ENCODE measurements at regions not wholly inside any gene's neighbourhood (a gene's known extent, or its start where the extent isn't known, plus 50 kb on each side); places are given as distances from the start of the nearest gene placed in this dataset.

DNA sequence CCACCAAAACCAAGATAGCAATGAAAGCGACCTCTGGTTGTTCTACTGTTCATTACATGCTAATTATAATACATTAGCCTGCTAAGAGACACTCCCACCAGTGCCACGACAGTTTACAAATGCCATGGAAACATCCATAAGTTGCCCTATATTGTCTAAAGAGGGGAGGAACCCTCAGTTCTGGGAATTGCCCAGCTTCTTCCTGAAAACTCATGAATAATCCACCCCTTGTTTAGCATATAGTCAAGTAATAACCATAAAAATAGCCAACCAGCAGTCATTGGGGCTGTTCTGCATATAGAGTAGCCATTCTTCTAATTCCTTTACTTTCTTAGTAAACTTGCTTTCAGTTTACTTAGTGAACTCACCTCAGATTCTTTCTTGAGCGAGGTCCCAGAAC lies 189.8 kb upstream of the SOX11 start:
- Histone ChIP-seq H3K9me3 (no peaks in the 10 kb centered on the region; the same call in 1 of the 2 replicates), H3K4me3 (ENCODE audit: low read depth, low read length) (no peak overlapping the region), H3K36me3 (ENCODE audit: control insufficient read depth, insufficient read depth, low read length) (no peaks in the 10 kb centered on the region), H3K4me1 (no peaks in the 10 kb centered on the region), H3K27me3 (replicated peaks; ENCODE audit: control insufficient read depth, insufficient read depth, low read length) (no peaks in the 10 kb centered on the region)
- TF ChIP-seq, protein P1, sequence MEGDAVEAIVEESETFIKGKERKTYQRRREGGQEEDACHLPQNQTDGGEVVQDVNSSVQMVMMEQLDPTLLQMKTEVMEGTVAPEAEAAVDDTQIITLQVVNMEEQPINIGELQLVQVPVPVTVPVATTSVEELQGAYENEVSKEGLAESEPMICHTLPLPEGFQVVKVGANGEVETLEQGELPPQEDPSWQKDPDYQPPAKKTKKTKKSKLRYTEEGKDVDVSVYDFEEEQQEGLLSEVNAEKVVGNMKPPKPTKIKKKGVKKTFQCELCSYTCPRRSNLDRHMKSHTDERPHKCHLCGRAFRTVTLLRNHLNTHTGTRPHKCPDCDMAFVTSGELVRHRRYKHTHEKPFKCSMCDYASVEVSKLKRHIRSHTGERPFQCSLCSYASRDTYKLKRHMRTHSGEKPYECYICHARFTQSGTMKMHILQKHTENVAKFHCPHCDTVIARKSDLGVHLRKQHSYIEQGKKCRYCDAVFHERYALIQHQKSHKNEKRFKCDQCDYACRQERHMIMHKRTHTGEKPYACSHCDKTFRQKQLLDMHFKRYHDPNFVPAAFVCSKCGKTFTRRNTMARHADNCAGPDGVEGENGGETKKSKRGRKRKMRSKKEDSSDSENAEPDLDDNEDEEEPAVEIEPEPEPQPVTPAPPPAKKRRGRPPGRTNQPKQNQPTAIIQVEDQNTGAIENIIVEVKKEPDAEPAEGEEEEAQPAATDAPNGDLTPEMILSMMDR (IDR thresholded peaks at IDR 0.05; ENCODE audit: insufficient read depth in 1 of 2, low read depth in 1 of 2, low read length in 1 of 2, severe bottlenecking in 1 of 2, unreplicated experiment in 1 of 2): no peak
- Mint-ChIP-seq H3K4me3 (ENCODE audit: unreplicated experiment) (no peak overlapping the region), H3K36me3 (ENCODE audit: insufficient read depth, unreplicated experiment) (no peaks in the 10 kb centered on the region), H3K27me3 (ENCODE audit: insufficient read depth, unreplicated experiment) (no peaks in the 10 kb centered on the region), H3K9me3 (ENCODE audit: unreplicated experiment) (no peaks in the 10 kb centered on the region), H3K4me1 (ENCODE audit: low read depth, unreplicated experiment) (no peaks in the 10 kb centered on the region), H3K27ac (ENCODE audit: unreplicated experiment) (no peak overlapping the region)
- intact Hi-C loops (cut with micrococcal nuclease; ENCODE audit: unreplicated experiment): no loop called here
- no peak for DNase-seq
- no TSS peak for BruUV-seq (replicated peaks)
- ChIA-PET POLR2A (no interaction called here), CTCF (no interaction called here)

DNA sequence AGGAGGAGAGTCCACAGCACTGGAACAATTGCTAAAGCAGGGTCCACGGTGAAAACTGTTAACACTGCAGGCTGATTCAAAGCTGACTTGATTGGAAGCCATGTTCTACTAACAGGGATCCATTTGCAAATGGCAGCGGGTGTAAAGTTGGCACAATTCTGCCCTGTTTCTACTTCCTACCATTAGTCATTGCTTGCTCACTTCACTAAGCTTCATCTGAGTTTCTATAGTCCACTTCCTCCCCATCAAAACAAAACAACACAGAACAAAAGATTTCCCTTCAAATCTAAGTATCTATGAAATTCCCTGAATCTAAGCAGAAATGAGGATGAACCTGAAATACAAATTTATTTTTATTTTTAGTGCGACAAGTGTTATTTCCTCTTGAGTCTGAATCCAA lies 187.4 kb upstream of the SOX11 start:
- intact Hi-C loops (cut with micrococcal nuclease; ENCODE audit: unreplicated experiment): no loop called here
- TF ChIP-seq, protein P1 (IDR thresholded peaks at IDR 0.05; ENCODE audit: insufficient read depth in 1 of 2, low read depth in 1 of 2, low read length in 1 of 2, severe bottlenecking in 1 of 2, unreplicated experiment in 1 of 2): no peak
- Mint-ChIP-seq H3K36me3 (ENCODE audit: insufficient read depth, unreplicated experiment) (no peaks in the 10 kb centered on the region), H3K4me1 (ENCODE audit: low read depth, unreplicated experiment) (no peaks in the 10 kb centered on the region), H3K27me3 (ENCODE audit: insufficient read depth, unreplicated experiment) (no peaks in the 10 kb centered on the region), H3K9me3 (ENCODE audit: unreplicated experiment) (no peaks in the 10 kb centered on the region), H3K4me3 (ENCODE audit: unreplicated experiment) (no peak overlapping the region), H3K27ac (ENCODE audit: unreplicated experiment) (no peak overlapping the region)
- BruUV-seq (replicated peaks): no TSS peak
- DNase-seq: no peak
- no peaks in the 10 kb centered on the region for H3K27me3 ChIP-seq (replicated peaks; ENCODE audit: control insufficient read depth, insufficient read depth, low read length)
- H3K36me3 ChIP-seq (ENCODE audit: control insufficient read depth, insufficient read depth, low read length): no peaks in the 10 kb centered on the region
- no peak overlapping the region for H3K4me3 ChIP-seq (ENCODE audit: low read depth, low read length)
- CTCF ChIA-PET: no interaction called here
- POLR2A ChIA-PET: no interaction called here
- no peaks in the 10 kb centered on the region for H3K9me3 ChIP-seq
- H3K4me1 ChIP-seq: no peaks in the 10 kb centered on the region

DNA sequence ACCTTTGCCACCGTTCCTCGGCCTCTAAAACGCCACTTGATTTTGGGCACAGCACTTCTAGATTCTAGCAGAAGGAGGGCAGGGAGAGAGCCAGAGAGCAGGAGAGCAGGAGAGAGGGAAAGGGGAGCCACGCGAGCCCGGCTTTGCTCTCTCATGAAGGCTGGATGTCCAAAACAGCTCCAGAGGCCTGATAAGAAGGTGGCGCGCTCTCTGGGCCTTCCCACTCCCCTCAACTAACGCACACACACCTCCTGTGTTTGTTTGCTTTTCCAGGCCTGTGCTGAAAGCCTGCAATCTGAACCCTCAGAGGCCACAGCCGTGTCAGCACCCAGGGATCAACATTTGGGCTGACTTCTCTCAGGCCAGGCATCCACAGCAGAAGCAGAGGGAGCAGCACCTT lies 184.8 kb upstream of the SOX11 start:
- Mint-ChIP-seq H3K4me3 (ENCODE audit: unreplicated experiment) (no peak overlapping the region), H3K27ac (ENCODE audit: unreplicated experiment) (no peak overlapping the region)

More for the DNA sequence above, 184.8 kb upstream of the SOX11 start:
- Histone ChIP-seq H3K4me3 (ENCODE audit: low read depth, low read length) (no peak overlapping the region), H3K27me3 (replicated peaks; ENCODE audit: control insufficient read depth, insufficient read depth, low read length) (no peaks in the 10 kb centered on the region), H3K36me3 (ENCODE audit: control insufficient read depth, insufficient read depth, low read length) (no peaks in the 10 kb centered on the region), H3K4me1 (no peaks in the 10 kb centered on the region), H3K9me3 (no peaks in the 10 kb centered on the region)
- POLR2A ChIA-PET: no interaction called here
- Mint-ChIP-seq H3K36me3 (ENCODE audit: insufficient read depth, unreplicated experiment) (no peaks in the 10 kb centered on the region), H3K9me3 (ENCODE audit: unreplicated experiment) (no peaks in the 10 kb centered on the region), H3K4me1 (ENCODE audit: low read depth, unreplicated experiment) (no peaks in the 10 kb centered on the region), H3K27me3 (ENCODE audit: insufficient read depth, unreplicated experiment) (no peaks in the 10 kb centered on the region)
- DNase-seq: no peak
- TF ChIP-seq, protein P1 (IDR thresholded peaks at IDR 0.05; ENCODE audit: insufficient read depth in 1 of 2, low read depth in 1 of 2, low read length in 1 of 2, severe bottlenecking in 1 of 2, unreplicated experiment in 1 of 2): no peak
- intact Hi-C loops (cut with micrococcal nuclease; ENCODE audit: unreplicated experiment): no loop called here
- CTCF ChIA-PET: no interaction called here
- BruUV-seq (replicated peaks): no TSS peak

Data from Caco-2 (cell line).